ENCODE measurements at regions not wholly inside any gene's neighbourhood (a gene's known extent, or its start where the extent isn't known, plus 50 kb on each side); places are given as distances from the start of the nearest gene placed in this dataset.

DNA sequence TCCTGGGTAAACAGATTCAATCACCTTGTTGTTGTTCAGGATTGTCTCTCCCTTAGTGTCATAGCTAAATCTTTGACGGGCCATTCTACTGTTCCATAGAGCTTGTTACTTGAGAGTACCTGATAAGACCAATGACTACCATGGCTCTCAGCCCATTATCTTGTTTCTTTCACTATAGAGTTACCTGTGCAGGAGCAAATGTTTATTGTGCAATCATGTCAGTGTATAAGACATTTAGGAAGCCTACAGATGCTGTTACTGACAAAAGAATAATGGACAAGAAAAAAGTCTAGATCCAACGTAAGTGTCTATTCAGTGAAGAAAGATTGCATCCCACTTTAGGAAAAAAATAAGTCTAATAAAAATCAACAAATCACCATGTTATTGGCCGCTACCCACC is 1041.7 kb upstream of the AUTS2 start:
- TF ChIP-seq POLR2A (IDR thresholded peaks at IDR 0.05): no peak
- TF ChIP-seq, protein P1, sequence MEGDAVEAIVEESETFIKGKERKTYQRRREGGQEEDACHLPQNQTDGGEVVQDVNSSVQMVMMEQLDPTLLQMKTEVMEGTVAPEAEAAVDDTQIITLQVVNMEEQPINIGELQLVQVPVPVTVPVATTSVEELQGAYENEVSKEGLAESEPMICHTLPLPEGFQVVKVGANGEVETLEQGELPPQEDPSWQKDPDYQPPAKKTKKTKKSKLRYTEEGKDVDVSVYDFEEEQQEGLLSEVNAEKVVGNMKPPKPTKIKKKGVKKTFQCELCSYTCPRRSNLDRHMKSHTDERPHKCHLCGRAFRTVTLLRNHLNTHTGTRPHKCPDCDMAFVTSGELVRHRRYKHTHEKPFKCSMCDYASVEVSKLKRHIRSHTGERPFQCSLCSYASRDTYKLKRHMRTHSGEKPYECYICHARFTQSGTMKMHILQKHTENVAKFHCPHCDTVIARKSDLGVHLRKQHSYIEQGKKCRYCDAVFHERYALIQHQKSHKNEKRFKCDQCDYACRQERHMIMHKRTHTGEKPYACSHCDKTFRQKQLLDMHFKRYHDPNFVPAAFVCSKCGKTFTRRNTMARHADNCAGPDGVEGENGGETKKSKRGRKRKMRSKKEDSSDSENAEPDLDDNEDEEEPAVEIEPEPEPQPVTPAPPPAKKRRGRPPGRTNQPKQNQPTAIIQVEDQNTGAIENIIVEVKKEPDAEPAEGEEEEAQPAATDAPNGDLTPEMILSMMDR (IDR thresholded peaks at IDR 0.05): no peak
